Left ventricle myocardium inferior (tissue), 1 donor: ENCODE measurements at regions not wholly inside any gene's neighbourhood (a gene's known extent, or its start where the extent isn't known, plus 50 kb on each side); places are given as distances from the start of the nearest gene placed in this dataset.

Experiments
- DNase-seq: peaks from one replicate; pipeline ENCODE4 v3.0.0-alpha.2; 2020
- H3K27ac ChIP-seq: fragments of 200-600 bp; replicated peaks from 2 replicates; pipeline ENCODE4 v1.8.0; 2021
- H3K27me3 ChIP-seq: fragments of 200-600 bp; 2 replicates; pipeline ENCODE4 v1.8.0; 2021; ENCODE audit warnings: low read depth
- H3K36me3 ChIP-seq: fragments of 200-600 bp; 2 replicates; pipeline ENCODE4 v1.8.0; 2021
- H3K4me1 ChIP-seq: fragments of 200-600 bp; 2 replicates; pipeline ENCODE4 v1.8.0; 2021
- H3K4me3 ChIP-seq: fragments of 200-600 bp; 2 replicates; pipeline ENCODE4 v1.8.0; 2021; ENCODE audit warnings: mild to moderate bottlenecking, moderate library complexity
- H3K9me3 ChIP-seq: fragments of 200-600 bp; replicated peaks from 2 replicates; pipeline ENCODE4 v1.8.0; 2021
- CTCF ChIP-seq: fragments of 200-600 bp; IDR thresholded peaks from 2 replicates; pipeline ENCODE4 v1.8.0; 2021; ENCODE audit warnings: antibody characterized with exemption, mild to moderate bottlenecking, borderline replicate concordance
- intact Hi-C: fragments of 100-400 bp; cut with micrococcal nuclease; formaldehyde crosslinking; loops from one replicate; pipeline ENCODE4 v1.11.0; 2022
- donor health status: DM: no; HTN: yes; CAD: no; lungs with severe emphysema.

- TF ChIP-seq CTCF: no peak
- Histone ChIP-seq H3K4me3 (no peak overlapping the region), H3K36me3 (no peaks in the 10 kb centered on the region), H3K27ac (no peak overlapping the region), H3K27me3 (no peaks in the 10 kb centered on the region), H3K9me3 (peaks cover 4% of the 10 kb centered on the region), H3K4me1 (no peaks in the 10 kb centered on the region)
- intact Hi-C loops: no loop called here
- DNase-seq: no peak
Measured at GRCh38 chr3:20546636-20547035, 360.6 kb upstream of the SGO1 start.

- Histone ChIP-seq H3K27ac (no peak overlapping the region), H3K27me3 (no peaks in the 10 kb centered on the region), H3K4me3 (no peak overlapping the region), H3K36me3 (no peaks in the 10 kb centered on the region), H3K9me3 (peaks cover 4% of the 10 kb centered on the region), H3K4me1 (no peaks in the 10 kb centered on the region)
- no peak for DNase-seq
- TF ChIP-seq CTCF: no peak
- intact Hi-C loops: no loop called here
Measured at GRCh38 chr3:20543535-20544226, 357.7 kb upstream of the SGO1 start.

GRCh38 chr3:20540066-20540465 is 354.1 kb upstream of the SGO1 start:
- no peak overlapping the region for H3K27ac ChIP-seq
- intact Hi-C loops: no loop called here
- no peaks in the 10 kb centered on the region for H3K9me3 ChIP-seq
- no peak for TF ChIP-seq CTCF
- H3K36me3 ChIP-seq: no peaks in the 10 kb centered on the region
- no peak for DNase-seq
- no peaks in the 10 kb centered on the region for H3K4me1 ChIP-seq
- H3K27me3 ChIP-seq: no peaks in the 10 kb centered on the region
- H3K4me3 ChIP-seq: no peak overlapping the region

GRCh38 chr3:20539666-20540065 is 353.7 kb upstream of the SGO1 start:
- H3K27ac ChIP-seq: no peak overlapping the region
- no peak overlapping the region for H3K4me3 ChIP-seq
- H3K4me1 ChIP-seq: no peaks in the 10 kb centered on the region
- TF ChIP-seq CTCF: no peak
- DNase-seq: no peak
- no peaks in the 10 kb centered on the region for H3K36me3 ChIP-seq
- H3K27me3 ChIP-seq: no peaks in the 10 kb centered on the region
- intact Hi-C loops: no loop called here
- H3K9me3 ChIP-seq: no peaks in the 10 kb centered on the region

GRCh38 chr3:20537234-20537633 is 351.2 kb upstream of the SGO1 start:
- no peak for TF ChIP-seq CTCF
- Histone ChIP-seq H3K9me3 (no peaks in the 10 kb centered on the region), H3K4me3 (no peak overlapping the region), H3K27ac (no peak overlapping the region), H3K27me3 (no peaks in the 10 kb centered on the region), H3K36me3 (no peaks in the 10 kb centered on the region), H3K4me1 (no peaks in the 10 kb centered on the region)
- DNase-seq: no peak
- intact Hi-C loops: no loop called here

- no peaks in the 10 kb centered on the region for H3K9me3 ChIP-seq
- no peak for DNase-seq
- no peak for TF ChIP-seq CTCF
- H3K27me3 ChIP-seq: no peaks in the 10 kb centered on the region
- intact Hi-C loops: no loop called here
- no peak overlapping the region for H3K27ac ChIP-seq
- H3K4me3 ChIP-seq: no peak overlapping the region
- no peaks in the 10 kb centered on the region for H3K36me3 ChIP-seq
- H3K4me1 ChIP-seq: no peaks in the 10 kb centered on the region
Measured at GRCh38 chr3:20529911-20530310, 343.9 kb upstream of the SGO1 start.
